Stomach (tissue), 4 donors: ENCODE measurements at regions not wholly inside any gene's neighbourhood (a gene's known extent, or its start where the extent isn't known, plus 50 kb on each side); places are given as distances from the start of the nearest gene placed in this dataset.

Experiments used
- POLR2A ChIP-seq, 4 donors: fragments of 450-650 bp; IDR thresholded peaks; one replicate each; pipeline ENCODE4 v1.6.1; 2016; ENCODE audit warnings: antibody characterized with exemption in 4 of 4, control low read depth in 2 of 4, mild to moderate bottlenecking in 1 of 4, moderate library complexity in 1 of 4
- POLR2AphosphoS5 ChIP-seq, 3 donors: sonication (generic); formaldehyde crosslinking; IDR thresholded peaks; one replicate each; pipeline ENCODE4 v1.6.1; 2016; ENCODE audit warnings: antibody characterized with exemption in 3 of 3
- TF ChIP-seq, protein P1 (sequence below), 7 experiments: fragments of 450-650 bp in 4 of 7; fragments of 200-600 bp in 3 of 7; sonication (generic) in 3 of 7; IDR thresholded peaks; one replicate each; pipeline ENCODE4 v1.5.1; 2016 to 2019; ENCODE audit warnings: antibody characterized with exemption in 7 of 7, control low read depth in 2 of 7, mild to moderate bottlenecking in 1 of 7

DNA sequence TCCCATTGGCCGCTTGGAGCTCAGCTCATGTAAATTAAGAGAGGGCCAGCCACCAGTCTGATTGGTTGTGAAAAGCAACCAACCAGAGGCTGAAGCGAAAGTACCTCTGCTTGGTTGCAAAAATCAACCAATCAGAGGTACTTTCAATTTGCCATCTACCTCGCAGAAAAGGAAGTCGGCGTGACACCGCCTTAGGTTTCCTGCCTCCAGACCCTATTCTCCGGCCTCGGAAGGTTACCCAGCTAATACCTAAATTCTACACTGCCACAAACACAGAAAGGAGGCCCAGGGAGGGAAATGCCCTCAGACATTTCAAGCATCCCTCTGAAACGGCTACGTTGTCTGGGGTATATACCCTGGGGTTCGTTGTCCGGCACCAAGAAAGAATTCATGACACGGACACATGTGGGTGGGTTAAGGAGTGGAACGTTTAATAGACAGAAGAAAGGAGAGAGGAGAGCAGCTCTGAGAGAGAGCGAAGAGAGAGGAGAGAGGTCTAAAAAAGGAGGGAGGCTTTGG lies 481.3 kb downstream of the TMEM114 start:
- TF ChIP-seq, protein P1, sequence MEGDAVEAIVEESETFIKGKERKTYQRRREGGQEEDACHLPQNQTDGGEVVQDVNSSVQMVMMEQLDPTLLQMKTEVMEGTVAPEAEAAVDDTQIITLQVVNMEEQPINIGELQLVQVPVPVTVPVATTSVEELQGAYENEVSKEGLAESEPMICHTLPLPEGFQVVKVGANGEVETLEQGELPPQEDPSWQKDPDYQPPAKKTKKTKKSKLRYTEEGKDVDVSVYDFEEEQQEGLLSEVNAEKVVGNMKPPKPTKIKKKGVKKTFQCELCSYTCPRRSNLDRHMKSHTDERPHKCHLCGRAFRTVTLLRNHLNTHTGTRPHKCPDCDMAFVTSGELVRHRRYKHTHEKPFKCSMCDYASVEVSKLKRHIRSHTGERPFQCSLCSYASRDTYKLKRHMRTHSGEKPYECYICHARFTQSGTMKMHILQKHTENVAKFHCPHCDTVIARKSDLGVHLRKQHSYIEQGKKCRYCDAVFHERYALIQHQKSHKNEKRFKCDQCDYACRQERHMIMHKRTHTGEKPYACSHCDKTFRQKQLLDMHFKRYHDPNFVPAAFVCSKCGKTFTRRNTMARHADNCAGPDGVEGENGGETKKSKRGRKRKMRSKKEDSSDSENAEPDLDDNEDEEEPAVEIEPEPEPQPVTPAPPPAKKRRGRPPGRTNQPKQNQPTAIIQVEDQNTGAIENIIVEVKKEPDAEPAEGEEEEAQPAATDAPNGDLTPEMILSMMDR (IDR thresholded peaks at IDR 0.05), result no peak
- no peak for TF ChIP-seq POLR2A (IDR thresholded peaks at IDR 0.05)
- no peak for TF ChIP-seq POLR2AphosphoS5 (IDR thresholded peaks at IDR 0.05)
